IMR-90 (cell line): ENCODE measurements at regions not wholly inside any gene's neighbourhood (a gene's known extent, or its start where the extent isn't known, plus 50 kb on each side); places are given as distances from the start of the nearest gene placed in this dataset.

Source experiments
- ATAC-seq: fragments of 200-7000 bp; cut with Tn5 transposase; 2 replicates; pipeline ENCODE4 v1.9.1; 2020; ENCODE audit warnings: low read depth, mild to moderate bottlenecking, moderate library complexity
- BruUV-seq: library from RNA; stranded (reverse); fragments of 400-500 nt; replicated peaks from 2 replicates; lab custom pipeline; 2021; lab: Mats Ljungman, UMichigan
- CTCF ChIA-PET: fragments of 300-600 bp; formaldehyde crosslinking; extraction: SDS; loops from one replicate; lab custom pipeline; 2021; ENCODE audit warnings: antibody characterized with exemption; lab: Yijun Ruan, JAX
- POLR2A ChIA-PET: fragments of 300-600 bp; sonication (Branson Sonifier 250); formaldehyde crosslinking; loops from one replicate; lab custom pipeline; 2022; ENCODE audit warnings: antibody characterized with exemption; ENCODE audit not compliant: unreplicated experiment; lab: Charles Lee
- DNase-seq: peaks from one replicate; pipeline ENCODE4 v3.0.0; 2013
- H2AFZ ChIP-seq: replicated peaks from 2 replicates; pipeline ENCODE3; 2013; ENCODE audit warnings: low read length, mild to moderate bottlenecking; ENCODE audit not compliant: poor library complexity
- H2AK5ac ChIP-seq: 2 replicates; pipeline ENCODE4 v1.6.1; 2013; ENCODE audit warnings: low read depth, low read length, inconsistent platforms
- H2AK9ac ChIP-seq: replicated peaks from 2 replicates; pipeline ENCODE3; 2013; ENCODE audit warnings: mild to moderate bottlenecking, low read depth, low read length, moderate library complexity; ENCODE audit not compliant: poor library complexity
- H2BK120ac ChIP-seq: 2 replicates; pipeline ENCODE4 v1.6.1; 2013; ENCODE audit warnings: low read depth, low read length, inconsistent platforms
- H2BK15ac ChIP-seq: 3 replicates; pipeline ENCODE4 v1.6.1; 2013; ENCODE audit warnings: low read depth, low read length, inconsistent platforms
- H2BK20ac ChIP-seq: 2 replicates; pipeline ENCODE4 v1.6.1; 2013; ENCODE audit warnings: low read depth, mild to moderate bottlenecking, inconsistent platforms, low read length, moderate library complexity
- H2BK5ac ChIP-seq: 2 replicates; pipeline ENCODE4 v1.6.1; 2013; ENCODE audit warnings: mild to moderate bottlenecking, low read depth, low read length, inconsistent platforms; ENCODE audit not compliant: poor library complexity, severe bottlenecking
- H3K14ac ChIP-seq: replicated peaks from 2 replicates; pipeline ENCODE4 v1.6.1; 2013; ENCODE audit warnings: low read depth, low read length, inconsistent platforms
- H3K18ac ChIP-seq: 2 replicates; pipeline ENCODE4 v1.6.1; 2013; ENCODE audit warnings: low read depth, low read length, control low read depth
- H3K23ac ChIP-seq: 2 replicates; pipeline ENCODE4 v1.6.1; 2013; ENCODE audit warnings: low read depth, low read length, inconsistent platforms
- H3K27ac ChIP-seq: 2 replicates; pipeline ENCODE4 v1.5.1; 2013; ENCODE audit warnings: mild to moderate bottlenecking, control low read depth, low read length; ENCODE audit not compliant: insufficient read depth
- H3K27me3 ChIP-seq: 2 replicates; pipeline ENCODE4 v1.6.1; 2013; ENCODE audit warnings: low read length; ENCODE audit not compliant: control insufficient read depth, insufficient read depth
- H3K36me3 ChIP-seq: 2 replicates; pipeline ENCODE4 v1.6.1; 2013; ENCODE audit warnings: low read length, mixed read lengths; ENCODE audit not compliant: control insufficient read depth, insufficient read depth
- H3K4ac ChIP-seq: 2 replicates; pipeline ENCODE4 v1.6.1; 2013; ENCODE audit warnings: low read depth, low read length, inconsistent platforms
- H3K4me1 ChIP-seq: 2 replicates; pipeline ENCODE4 v1.6.1; 2013; ENCODE audit warnings: low read length, mixed read lengths; ENCODE audit not compliant: control insufficient read depth, insufficient read depth
- H3K4me2 ChIP-seq: 2 replicates; pipeline ENCODE4 v1.6.1; 2013; ENCODE audit warnings: low read depth, mild to moderate bottlenecking, control low read depth, low read length, moderate library complexity
- H3K4me3 ChIP-seq: 2 replicates; pipeline ENCODE4 v1.5.1; 2013; ENCODE audit warnings: low read depth, mild to moderate bottlenecking, control low read depth, low read length, moderate library complexity; ENCODE audit not compliant: insufficient read depth
- H3K56ac ChIP-seq: 2 replicates; pipeline ENCODE4 v1.6.1; 2013; ENCODE audit warnings: low read length, inconsistent platforms; ENCODE audit not compliant: insufficient read depth; ENCODE audit errors: extremely low read depth
- H3K79me1 ChIP-seq, 2 experiments: 2 replicates each; pipeline ENCODE4 v1.6.1; 2013; ENCODE audit warnings: low read length in 2 of 2, inconsistent platforms in 1 of 2, low read depth in 1 of 2
- H3K9ac ChIP-seq: 2 replicates; pipeline ENCODE4 v1.6.1; 2013; ENCODE audit warnings: low read depth, low read length, control low read depth
- H3K9me1 ChIP-seq: 2 replicates; pipeline ENCODE4 v1.6.1; 2013; ENCODE audit warnings: low read length, inconsistent platforms; ENCODE audit not compliant: insufficient read depth
- H3K9me3 ChIP-seq: 2 replicates; pipeline ENCODE4 v1.6.1; 2013; ENCODE audit warnings: low read length; ENCODE audit not compliant: control insufficient read depth, insufficient read depth
- H4K20me1 ChIP-seq: 2 replicates; pipeline ENCODE4 v1.6.1; 2013; ENCODE audit warnings: low read length, inconsistent platforms; ENCODE audit not compliant: insufficient read depth
- H4K5ac ChIP-seq: 2 replicates; pipeline ENCODE4 v1.6.1; 2013; ENCODE audit warnings: mild to moderate bottlenecking, low read depth, low read length, control low read depth
- H4K8ac ChIP-seq, 2 experiments: 2 replicates each; pipeline ENCODE4 v1.6.1; 2013; ENCODE audit warnings: low read depth in 2 of 2, low read length in 2 of 2, control low read depth in 1 of 2, inconsistent platforms in 1 of 2
- H4K91ac ChIP-seq: 2 replicates; pipeline ENCODE4 v1.6.1; 2013; ENCODE audit warnings: low read depth, low read length, inconsistent platforms; ENCODE audit not compliant: insufficient read depth
- CTCF ChIP-seq: conservative IDR thresholded peaks from 2 replicates; pipeline ENCODE4 v1.5.1; 2012; ENCODE audit warnings: mild to moderate bottlenecking, low read depth, low read length, improper control_type of control experiment
- MAZ ChIP-seq: IDR thresholded peaks from 2 replicates; pipeline ENCODE4 v1.6.1; 2012; ENCODE audit warnings: low read depth, mild to moderate bottlenecking, low read length, improper control_type of control experiment, moderate library complexity, borderline replicate concordance
- NFE2L2 ChIP-seq: fragments of 150-350 bp; IDR thresholded peaks from 2 replicates; pipeline ENCODE4 v1.6.1; 2016; ENCODE audit warnings: low read depth, mild to moderate bottlenecking, low read length
- POLR2A ChIP-seq: IDR thresholded peaks from 2 replicates; pipeline ENCODE4 v1.6.1; 2012; ENCODE audit warnings: mild to moderate bottlenecking, low read depth, low read length
- SMC3 ChIP-seq: fragments of 150-350 bp; IDR thresholded peaks from 2 replicates; pipeline ENCODE4 v1.6.1; 2016; ENCODE audit warnings: low read depth, mild to moderate bottlenecking, antibody characterized with exemption, low read length, moderate library complexity
- dilution Hi-C: fragments of 300-500 bp; cut with HindIII; formaldehyde crosslinking; loops from one replicate; pipeline ENCODE4 v1.14.3; 2018; ENCODE audit warnings: low sequenced_read_pairs; ENCODE audit not compliant: unreplicated experiment
- in situ Hi-C: fragments of 300-500 bp; cut with MboI; formaldehyde crosslinking; loops from 3 replicates; pipeline ENCODE4 v1.14.3; 2019; ENCODE audit warnings: low sequenced_read_pairs, inconsistent platforms, mixed read lengths
- intact Hi-C: fragments of 100-400 bp; cut with micrococcal nuclease; formaldehyde crosslinking; loops from 2 replicates; pipeline ENCODE4 v1.10.0; 2022
- TF ChIP-seq, protein P1 (sequence below): fragments of 150-350 bp; IDR thresholded peaks from 2 replicates; pipeline ENCODE4 v1.6.1; 2017; ENCODE audit warnings: mild to moderate bottlenecking, antibody characterized with exemption, low read length, low read depth

DNA sequence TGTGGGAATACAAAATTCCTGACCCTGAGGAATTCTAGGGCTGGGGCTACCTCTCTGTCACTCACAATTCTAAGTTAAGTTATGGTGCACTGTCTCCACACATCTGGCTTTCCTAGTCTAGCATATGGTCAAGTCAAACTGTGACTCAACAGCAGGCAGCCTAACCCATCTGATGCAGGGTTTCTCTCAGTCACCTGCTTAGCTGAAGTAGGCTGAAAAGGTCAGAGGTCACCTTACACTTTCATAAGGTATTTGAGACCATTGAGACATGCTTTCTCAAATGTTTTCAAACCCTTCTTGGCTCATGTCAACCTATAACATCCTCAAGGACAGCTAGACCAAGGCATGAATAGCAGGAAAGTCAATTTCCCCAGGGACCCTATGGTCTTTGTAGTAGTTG is 196.5 kb upstream of the STK26 start:
- Histone ChIP-seq H3K56ac (no peak overlapping the region), H2BK15ac (no peak overlapping the region), H2AFZ (no peak overlapping the region), H2BK5ac (no peak overlapping the region), H2BK20ac (no peak overlapping the region), H3K4me2 (no peak overlapping the region), H3K4ac (no peak overlapping the region), H3K27ac (no peak overlapping the region), H4K91ac (no peak overlapping the region), H3K23ac (no peak overlapping the region), H3K9me1 (no peaks in the 10 kb centered on the region), H3K9ac (no peak overlapping the region), H3K27me3 (peaks cover 9% of the 10 kb centered on the region), H3K36me3 (no peaks in the 10 kb centered on the region), H3K79me1 (no peaks in the 10 kb centered on the region), H4K5ac (no peak overlapping the region), H2BK120ac (no peak overlapping the region), H3K18ac (no peak overlapping the region), H4K8ac (no peak overlapping the region), H2AK5ac (no peak overlapping the region), H3K14ac (no peak overlapping the region), H3K4me3 (no peak overlapping the region), H2AK9ac (no peak overlapping the region), H4K20me1 (no peaks in the 10 kb centered on the region), H3K9me3 (no peaks in the 10 kb centered on the region), H3K4me1 (no peaks in the 10 kb centered on the region)
- intact Hi-C loops: no loop called here
- DNase-seq: no peak
- in situ Hi-C loops: loop anchor here (25.0 kb wide), 1 partner anchor 811 kb away; no protein-coding TSS in a partner anchor
- POLR2A ChIA-PET: no interaction called here
- dilution Hi-C loops: no loop called here
- no TSS peak for BruUV-seq
- no peak for ATAC-seq
- TF ChIP-seq SMC3: no peak
- no peak for TF ChIP-seq MAZ
- no peak for TF ChIP-seq POLR2A
- TF ChIP-seq, protein P1, sequence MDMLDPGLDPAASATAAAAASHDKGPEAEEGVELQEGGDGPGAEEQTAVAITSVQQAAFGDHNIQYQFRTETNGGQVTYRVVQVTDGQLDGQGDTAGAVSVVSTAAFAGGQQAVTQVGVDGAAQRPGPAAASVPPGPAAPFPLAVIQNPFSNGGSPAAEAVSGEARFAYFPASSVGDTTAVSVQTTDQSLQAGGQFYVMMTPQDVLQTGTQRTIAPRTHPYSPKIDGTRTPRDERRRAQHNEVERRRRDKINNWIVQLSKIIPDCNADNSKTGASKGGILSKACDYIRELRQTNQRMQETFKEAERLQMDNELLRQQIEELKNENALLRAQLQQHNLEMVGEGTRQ: no peak
- no peak for TF ChIP-seq NFE2L2
- no peak for TF ChIP-seq CTCF
- CTCF ChIA-PET: no interaction called here
